ENCODE measurements at regions not wholly inside any gene's neighbourhood (a gene's known extent, or its start where the extent isn't known, plus 50 kb on each side); places are given as distances from the start of the nearest gene placed in this dataset.
A peak's percentile ranks its signal among the peaks of the same experiment; 100 is the strongest.

- no peak for DNase-seq (ENCODE audit: low read depth)
- ChIA-PET CTCF (interaction anchor here (1.3 kb wide), 2 partner anchors 91 to 671 kb away, joined by 3 to 4 read pairs; no protein-coding TSS in a partner anchor), POLR2A (no interaction called here)
Observed at GRCh38 chr5:143495110-143495509, 91.6 kb upstream of the NR3C1 start.

GRCh38 chr5:143494595-143494994, 91.1 kb upstream of the NR3C1 start:
- Histone ChIP-seq H3K4me3 (ENCODE audit: low read depth, low read length) (no peak overlapping the region), H3K36me3 (ENCODE audit: control insufficient read depth, insufficient read depth, low read length) (no peaks in the 10 kb centered on the region), H3K27me3 (ENCODE audit: control insufficient read depth, insufficient read depth, low read length) (no peaks in the 10 kb centered on the region)
- ChIA-PET POLR2A (no interaction called here), CTCF (no interaction called here)
- TF ChIP-seq CTCF (IDR thresholded peaks at IDR 0.05; ENCODE audit: insufficient read depth, low read depth, low read length), result no peak
- DNase-seq (ENCODE audit: low read depth), result no peak

More at GRCh38 chr5:143495110-143495509, 91.6 kb upstream of the NR3C1 start:
- TF ChIP-seq CTCF (IDR thresholded peaks at IDR 0.05; ENCODE audit: insufficient read depth, low read depth, low read length), result no peak
- no peaks in the 10 kb centered on the region for H3K36me3 ChIP-seq (ENCODE audit: control insufficient read depth, insufficient read depth, low read length)
- H3K27me3 ChIP-seq (ENCODE audit: control insufficient read depth, insufficient read depth, low read length), result no peaks in the 10 kb centered on the region
- H3K4me3 ChIP-seq (ENCODE audit: low read depth, low read length), result no peak overlapping the region

- DNase-seq (ENCODE audit: low read depth), result peak; percentile 74
- Histone ChIP-seq H3K27me3 (ENCODE audit: control insufficient read depth, insufficient read depth, low read length) (no peaks in the 10 kb centered on the region), H3K4me3 (ENCODE audit: low read depth, low read length) (no peak overlapping the region), H3K36me3 (ENCODE audit: control insufficient read depth, insufficient read depth, low read length) (no peaks in the 10 kb centered on the region)
- no peak for TF ChIP-seq CTCF (IDR thresholded peaks at IDR 0.05; ENCODE audit: insufficient read depth, low read depth, low read length)
- CTCF ChIA-PET, result interaction anchor here (1.3 kb wide), 1 partner anchor 9 kb away, joined by 3 read pairs; no protein-coding TSS in a partner anchor
- POLR2A ChIA-PET, result no interaction called here
Observed at GRCh38 chr5:143494162-143494561, 90.7 kb upstream of the NR3C1 start.

GRCh38 chr5:143492783-143493182, 89.3 kb upstream of the NR3C1 start:
- Histone ChIP-seq H3K27me3 (ENCODE audit: control insufficient read depth, insufficient read depth, low read length) (no peaks in the 10 kb centered on the region), H3K4me3 (ENCODE audit: low read depth, low read length) (no peak overlapping the region), H3K36me3 (ENCODE audit: control insufficient read depth, insufficient read depth, low read length) (no peaks in the 10 kb centered on the region)
- no peak for DNase-seq (ENCODE audit: low read depth)
- ChIA-PET POLR2A (no interaction called here), CTCF (interaction anchor here (1.3 kb wide), 1 partner anchor 8 kb away, joined by 3 read pairs; no protein-coding TSS in a partner anchor)
- TF ChIP-seq CTCF (IDR thresholded peaks at IDR 0.05; ENCODE audit: insufficient read depth, low read depth, low read length), result no peak

- ChIA-PET CTCF (interaction anchor here (0.7 to 0.9 kb wide), 2 partner anchors 11 to 87 kb away, joined by 3 read pairs; no protein-coding TSS in a partner anchor), POLR2A (no interaction called here)
- Histone ChIP-seq H3K27me3 (ENCODE audit: control insufficient read depth, insufficient read depth, low read length) (no peaks in the 10 kb centered on the region), H3K4me3 (ENCODE audit: low read depth, low read length) (no peak overlapping the region), H3K36me3 (ENCODE audit: control insufficient read depth, insufficient read depth, low read length) (no peaks in the 10 kb centered on the region)
- no peak for TF ChIP-seq CTCF (IDR thresholded peaks at IDR 0.05; ENCODE audit: insufficient read depth, low read depth, low read length)
- DNase-seq (ENCODE audit: low read depth), result no peak
Observed at GRCh38 chr5:143491646-143492045, 88.2 kb upstream of the NR3C1 start.

All from BJ (cell line).